ENCODE measurements at regions not wholly inside any gene's neighbourhood (a gene's known extent, or its start where the extent isn't known, plus 50 kb on each side); places are given as distances from the start of the nearest gene placed in this dataset.

GRCh38 chr13:47291107-47291656 is 394.3 kb upstream of the HTR2A start:
- TF ChIP-seq CTCF (IDR thresholded peaks at IDR 0.05) = no peak
- no peak for TF ChIP-seq EP300 (IDR thresholded peaks at IDR 0.05)
- TF ChIP-seq POLR2AphosphoS5 (IDR thresholded peaks at IDR 0.05) = no peak

Data from sigmoid colon (tissue), 4 donors.